Cardiac muscle cell (in vitro differentiated cells and primary cell): ENCODE measurements at regions not wholly inside any gene's neighbourhood (a gene's known extent, or its start where the extent isn't known, plus 50 kb on each side); places are given as distances from the start of the nearest gene placed in this dataset.

Experiments used
- DNase-seq, 2 donors: peaks; one replicate each; pipeline versions ENCODE4 v3.0.0 to v3.0.0-alpha.2; 2010 to 2017; ENCODE audit warnings: low read depth in 1 of 2, low spot score in 1 of 2
- H3K27ac ChIP-seq: fragments of 200-600 bp; sonication (generic); 2 replicates; pipeline ENCODE4 v1.5.1; 2016
- H3K27me3 ChIP-seq: fragments of 200-600 bp; sonication (generic); 2 replicates; pipeline ENCODE4 v1.6.0; 2016; ENCODE audit warnings: control low read depth
- H3K36me3 ChIP-seq: fragments of 200-600 bp; sonication (generic); 2 replicates; pipeline ENCODE4 v1.5.1; 2016; ENCODE audit warnings: control low read depth
- H3K4me1 ChIP-seq: fragments of 200-600 bp; sonication (generic); 2 replicates; pipeline ENCODE4 v1.8.1; 2017; ENCODE audit warnings: low read depth, mild to moderate bottlenecking, mixed run types
- H3K4me3 ChIP-seq: fragments of 200-600 bp; sonication (generic); 2 replicates; pipeline ENCODE4 v1.5.1; 2016; ENCODE audit warnings: mild to moderate bottlenecking
- H3K9me3 ChIP-seq: fragments of 200-600 bp; sonication (generic); 2 replicates; pipeline ENCODE4 v1.5.1; 2017; ENCODE audit warnings: low read depth, mild to moderate bottlenecking, control low read depth
- TF ChIP-seq, protein P1 (sequence below): IDR thresholded peaks from 2 replicates; pipeline ENCODE4 v1.5.1; 2012; ENCODE audit warnings: low read depth, mild to moderate bottlenecking, low read length

DNA sequence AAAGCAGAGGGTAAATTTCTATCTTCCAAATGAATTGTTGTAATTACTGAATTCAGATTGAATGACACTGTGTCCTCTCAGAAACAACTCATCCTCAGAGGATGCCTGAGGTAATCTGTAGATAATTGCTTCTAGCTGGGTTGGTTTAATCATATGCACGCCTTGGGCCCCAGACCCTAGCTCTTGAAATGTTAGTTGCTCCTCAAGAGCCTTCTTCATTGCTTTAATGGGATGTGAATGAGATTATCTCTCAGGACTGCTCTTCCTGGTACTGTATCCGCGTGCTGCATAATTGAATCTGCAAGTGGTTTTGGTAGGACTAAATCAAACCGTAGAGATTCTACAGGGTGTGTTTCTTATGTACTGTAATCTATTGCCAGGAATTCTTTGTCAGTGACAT, 569.3 kb upstream of the NEGR1 start:
- H3K27me3 ChIP-seq = no peaks in the 10 kb centered on the region
- H3K4me1 ChIP-seq = no peaks in the 10 kb centered on the region
- TF ChIP-seq, protein P1, sequence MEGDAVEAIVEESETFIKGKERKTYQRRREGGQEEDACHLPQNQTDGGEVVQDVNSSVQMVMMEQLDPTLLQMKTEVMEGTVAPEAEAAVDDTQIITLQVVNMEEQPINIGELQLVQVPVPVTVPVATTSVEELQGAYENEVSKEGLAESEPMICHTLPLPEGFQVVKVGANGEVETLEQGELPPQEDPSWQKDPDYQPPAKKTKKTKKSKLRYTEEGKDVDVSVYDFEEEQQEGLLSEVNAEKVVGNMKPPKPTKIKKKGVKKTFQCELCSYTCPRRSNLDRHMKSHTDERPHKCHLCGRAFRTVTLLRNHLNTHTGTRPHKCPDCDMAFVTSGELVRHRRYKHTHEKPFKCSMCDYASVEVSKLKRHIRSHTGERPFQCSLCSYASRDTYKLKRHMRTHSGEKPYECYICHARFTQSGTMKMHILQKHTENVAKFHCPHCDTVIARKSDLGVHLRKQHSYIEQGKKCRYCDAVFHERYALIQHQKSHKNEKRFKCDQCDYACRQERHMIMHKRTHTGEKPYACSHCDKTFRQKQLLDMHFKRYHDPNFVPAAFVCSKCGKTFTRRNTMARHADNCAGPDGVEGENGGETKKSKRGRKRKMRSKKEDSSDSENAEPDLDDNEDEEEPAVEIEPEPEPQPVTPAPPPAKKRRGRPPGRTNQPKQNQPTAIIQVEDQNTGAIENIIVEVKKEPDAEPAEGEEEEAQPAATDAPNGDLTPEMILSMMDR = no peak
- H3K27ac ChIP-seq = no peak overlapping the region
- no peak for DNase-seq
- H3K4me3 ChIP-seq = no peak overlapping the region
- no peaks in the 10 kb centered on the region for H3K9me3 ChIP-seq
- H3K36me3 ChIP-seq = no peaks in the 10 kb centered on the region

DNA sequence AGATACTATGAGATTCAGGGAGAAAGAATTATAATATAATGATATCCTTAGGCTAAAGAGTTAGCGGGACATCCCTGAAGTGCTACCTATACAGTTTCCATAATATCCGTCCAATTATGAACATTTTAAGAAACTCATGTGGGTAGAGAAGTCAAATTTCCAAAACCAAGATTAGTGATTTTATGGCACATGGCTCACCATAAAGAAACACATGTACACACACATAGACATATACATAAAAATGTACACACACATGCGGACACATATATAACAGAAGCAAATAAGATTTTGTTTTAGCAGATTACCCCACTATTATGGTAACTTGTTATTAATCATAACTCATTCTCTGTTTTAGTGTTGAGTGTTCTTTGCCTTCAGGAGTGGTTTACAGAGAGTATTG, 566.7 kb upstream of the NEGR1 start:
- no peaks in the 10 kb centered on the region for H3K4me1 ChIP-seq
- no peaks in the 10 kb centered on the region for H3K36me3 ChIP-seq
- H3K4me3 ChIP-seq = no peak overlapping the region
- no peak for DNase-seq
- TF ChIP-seq, protein P1 = no peak
- H3K9me3 ChIP-seq = no peaks in the 10 kb centered on the region
- no peak overlapping the region for H3K27ac ChIP-seq
- H3K27me3 ChIP-seq = no peaks in the 10 kb centered on the region

DNA sequence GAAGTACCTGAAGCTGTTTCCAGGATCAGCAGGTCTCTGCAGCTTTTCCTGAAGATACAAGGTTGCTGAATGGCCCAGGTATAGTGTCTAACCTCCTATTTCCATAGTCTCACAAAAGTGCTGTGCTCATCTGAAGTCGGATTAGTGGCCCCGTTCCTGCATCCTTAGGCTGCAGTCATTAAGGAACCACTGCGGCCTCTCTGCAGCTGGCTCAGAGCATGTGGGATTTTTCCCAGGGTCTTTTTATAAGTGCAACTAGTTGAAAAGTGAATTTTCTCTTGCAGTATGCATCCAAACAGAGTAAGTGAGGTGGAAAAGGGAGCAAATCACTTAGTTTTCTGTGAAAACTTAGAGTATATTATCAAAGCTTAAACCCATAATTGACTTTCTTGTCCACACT, 565.3 kb upstream of the NEGR1 start:
- no peak overlapping the region for H3K4me3 ChIP-seq
- no peaks in the 10 kb centered on the region for H3K27me3 ChIP-seq
- H3K4me1 ChIP-seq = no peaks in the 10 kb centered on the region
- TF ChIP-seq, protein P1 = no peak
- H3K27ac ChIP-seq = no peak overlapping the region
- no peaks in the 10 kb centered on the region for H3K9me3 ChIP-seq
- no peak for DNase-seq
- no peaks in the 10 kb centered on the region for H3K36me3 ChIP-seq

DNA sequence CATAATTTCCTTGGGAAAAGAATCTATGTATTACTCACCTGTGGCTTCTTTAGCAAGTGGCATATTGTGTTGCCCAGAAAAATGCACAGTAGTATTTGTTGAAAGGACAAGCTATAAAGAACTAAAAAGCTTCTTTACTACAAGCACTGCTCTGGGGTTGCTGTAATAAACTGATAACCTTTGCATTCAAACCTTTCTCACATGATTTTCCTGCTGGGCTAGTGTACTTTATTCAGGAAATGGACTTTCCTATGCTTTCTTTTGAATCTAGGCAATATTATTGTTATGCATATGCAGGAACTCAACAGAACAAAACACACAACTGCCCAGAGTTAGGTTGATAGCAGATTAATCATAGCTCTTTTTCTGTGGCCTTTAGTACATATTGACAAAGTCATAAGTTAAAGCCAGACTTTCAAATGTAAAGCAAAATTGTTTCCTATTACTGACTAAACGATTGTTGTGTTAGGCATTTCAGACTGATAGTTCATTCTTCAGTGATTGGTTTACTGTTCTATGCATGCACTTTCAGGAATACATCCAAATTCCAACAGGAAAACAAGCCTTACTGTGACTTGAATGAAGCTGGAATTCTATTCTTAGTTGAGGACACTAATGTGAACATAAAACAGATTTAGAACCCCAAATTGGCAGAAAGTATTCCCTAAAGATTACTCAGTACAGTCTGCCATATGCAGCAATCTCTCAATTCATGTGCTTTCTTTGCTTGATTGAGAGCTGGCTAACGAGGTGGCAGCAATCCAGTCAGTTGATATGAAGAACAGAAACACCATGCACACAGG, 564.3 kb upstream of the NEGR1 start:
- H3K36me3 ChIP-seq = no peaks in the 10 kb centered on the region
- H3K9me3 ChIP-seq = no peaks in the 10 kb centered on the region
- DNase-seq = no peak
- no peak overlapping the region for H3K4me3 ChIP-seq
- no peaks in the 10 kb centered on the region for H3K4me1 ChIP-seq
- H3K27ac ChIP-seq = no peak overlapping the region
- no peaks in the 10 kb centered on the region for H3K27me3 ChIP-seq
- TF ChIP-seq, protein P1 = no peak

DNA sequence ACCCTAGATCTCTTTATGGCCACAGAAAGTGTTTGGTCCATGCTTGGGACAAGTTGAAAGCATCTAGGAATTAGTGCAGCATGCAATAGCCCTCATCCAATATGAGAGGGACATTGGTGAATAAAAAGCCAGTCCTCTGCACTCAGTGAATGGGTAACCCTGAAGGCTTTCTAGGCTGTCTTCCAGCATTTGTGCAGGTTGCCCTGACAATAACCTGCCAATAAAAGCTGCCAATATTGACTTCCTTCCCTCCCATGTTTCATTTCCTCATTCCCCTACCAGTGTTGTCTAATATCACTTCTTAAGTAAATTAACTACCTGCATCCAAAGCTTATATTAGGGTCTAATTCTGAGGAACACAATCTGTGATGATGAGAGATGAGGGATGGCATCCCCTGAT, 563.6 kb upstream of the NEGR1 start:
- Histone ChIP-seq H3K27me3 (no peaks in the 10 kb centered on the region), H3K4me3 (no peak overlapping the region), H3K36me3 (no peaks in the 10 kb centered on the region), H3K4me1 (no peaks in the 10 kb centered on the region), H3K27ac (no peak overlapping the region), H3K9me3 (no peaks in the 10 kb centered on the region)
- TF ChIP-seq, protein P1 = no peak
- DNase-seq = no peak

DNA sequence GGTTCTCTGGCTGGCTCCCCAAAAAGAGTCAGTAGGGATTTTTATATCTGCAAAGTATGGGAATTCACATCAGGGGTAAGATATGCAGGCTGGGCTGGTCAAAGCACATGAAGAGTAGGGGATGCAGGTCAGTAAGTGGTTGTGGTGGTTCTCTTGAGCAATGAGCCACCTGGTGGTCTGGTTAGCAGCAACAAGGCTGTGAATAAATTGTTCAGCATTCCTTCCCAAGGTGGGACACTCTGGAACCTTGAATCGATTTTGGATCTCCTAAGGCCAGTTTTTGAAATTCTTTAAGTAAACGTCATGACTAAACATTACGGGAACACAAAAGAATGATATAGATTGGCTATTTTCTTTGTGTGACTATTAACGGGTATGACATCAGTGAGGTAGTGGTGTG, 563.0 kb upstream of the NEGR1 start:
- H3K27ac ChIP-seq = no peak overlapping the region
- no peaks in the 10 kb centered on the region for H3K9me3 ChIP-seq
- H3K27me3 ChIP-seq = no peaks in the 10 kb centered on the region
- H3K4me3 ChIP-seq = no peak overlapping the region
- peak; percentile 4 to 27 for DNase-seq
- H3K36me3 ChIP-seq = no peaks in the 10 kb centered on the region
- TF ChIP-seq, protein P1 = no peak
- H3K4me1 ChIP-seq = no peaks in the 10 kb centered on the region
